ENCODE measurements at regions not wholly inside any gene's neighbourhood (a gene's known extent, or its start where the extent isn't known, plus 50 kb on each side); places are given as distances from the start of the nearest gene placed in this dataset.
"Not testable (repeated sequence)": the region's sequence is repeated elsewhere in the genome, so short reads cannot be mapped to it uniquely, and the experiment has no call there.

DNA sequence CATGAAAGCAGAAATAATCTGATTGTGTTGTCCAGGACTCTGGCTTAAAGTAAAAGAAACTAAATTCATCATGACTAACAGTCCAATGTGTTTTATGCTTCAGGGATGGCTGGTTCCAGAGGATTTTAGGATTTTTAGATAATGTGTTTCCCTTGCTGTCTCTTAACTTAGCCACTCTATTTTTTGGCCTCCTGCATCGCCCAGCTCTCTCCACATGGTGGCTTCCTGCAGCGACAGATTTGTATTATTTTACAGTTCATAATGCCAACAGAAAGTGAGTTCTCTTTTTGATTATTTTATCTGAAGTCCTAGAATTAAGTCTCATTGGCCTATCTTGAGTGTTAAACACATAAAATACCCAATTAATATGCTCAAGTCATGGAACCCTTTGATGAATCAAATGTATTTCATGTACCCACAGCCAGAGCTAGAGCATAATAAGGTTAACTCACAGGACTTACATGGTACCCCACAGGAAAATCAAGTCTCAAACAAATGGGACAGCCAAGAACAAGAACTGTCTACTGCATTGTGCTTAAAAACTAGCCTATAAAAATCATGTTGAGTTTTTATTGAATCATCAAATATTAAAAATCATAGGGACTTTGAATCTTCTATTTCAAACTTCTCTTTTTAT is 582.5 kb downstream of the DOK5 start:
- no peak for DNase-seq

- DNase-seq, result no peak
Measured at GRCh38 chr20:55054453-55054852, 579.1 kb downstream of the DOK5 start.

DNA sequence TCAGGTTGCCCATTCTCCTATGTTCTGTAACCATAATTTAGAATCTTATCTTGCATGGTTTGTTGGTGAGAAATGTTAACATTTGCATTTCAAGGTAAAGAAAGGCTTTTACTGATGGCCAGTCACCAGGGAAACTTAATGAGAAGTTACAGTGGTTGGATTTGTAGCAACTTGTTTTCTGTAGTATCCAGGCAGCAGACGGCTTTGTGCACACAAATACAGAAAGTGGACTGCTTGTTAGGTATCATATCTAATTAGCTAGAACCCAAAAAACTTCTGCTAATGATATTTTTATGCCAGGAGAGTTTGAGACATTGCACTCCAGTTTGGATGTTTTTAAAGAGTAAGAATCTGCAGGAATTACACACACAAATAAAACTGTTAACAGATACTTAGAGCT is 578.0 kb downstream of the DOK5 start:
- no peak for DNase-seq

DNA sequence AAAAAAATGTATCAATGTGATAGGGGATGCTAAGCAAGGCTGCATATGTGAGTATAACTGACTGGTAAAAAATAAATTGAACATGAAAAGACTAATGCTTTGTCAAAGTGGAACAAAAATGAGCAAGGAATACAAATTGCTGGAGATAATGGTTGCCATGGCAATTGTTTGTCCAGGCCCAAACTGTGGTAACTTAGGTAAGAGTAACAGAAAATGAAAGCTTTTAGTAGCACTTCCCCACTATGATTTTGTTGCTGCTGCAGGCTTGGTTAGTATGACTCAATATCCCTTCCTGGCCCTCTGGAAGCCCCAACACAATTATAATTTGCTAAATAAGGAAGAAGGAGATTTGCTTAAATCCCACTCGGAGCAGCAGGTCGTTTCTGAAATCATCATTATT is 577.1 kb downstream of the DOK5 start:
- DNase-seq, result no peak

DNA sequence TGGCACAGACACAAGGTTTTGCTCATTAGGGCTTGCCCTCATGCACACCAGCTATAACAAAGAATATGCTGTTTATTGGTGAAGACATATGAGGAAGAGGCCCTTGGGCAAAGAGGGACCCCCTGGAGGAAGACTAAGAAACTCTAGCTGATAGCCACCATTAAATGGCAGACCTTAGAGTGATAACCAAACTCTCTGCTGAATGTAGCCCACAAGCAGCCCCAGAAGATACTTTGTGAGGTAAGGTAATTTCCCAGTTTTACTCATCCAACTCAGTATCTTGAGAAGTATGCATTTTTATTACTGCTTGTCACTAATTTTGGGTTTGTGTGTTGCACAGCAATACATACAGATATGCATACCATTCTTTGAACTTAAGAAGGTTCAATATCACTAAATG is 563.3 kb downstream of the DOK5 start:
- no peak for DNase-seq

- DNase-seq, result no peak
Measured at GRCh38 chr20:55031971-55032370, 556.6 kb downstream of the DOK5 start.

- DNase-seq, result no peak
Measured at GRCh38 chr20:55014766-55015165, 539.4 kb downstream of the DOK5 start.

DNA sequence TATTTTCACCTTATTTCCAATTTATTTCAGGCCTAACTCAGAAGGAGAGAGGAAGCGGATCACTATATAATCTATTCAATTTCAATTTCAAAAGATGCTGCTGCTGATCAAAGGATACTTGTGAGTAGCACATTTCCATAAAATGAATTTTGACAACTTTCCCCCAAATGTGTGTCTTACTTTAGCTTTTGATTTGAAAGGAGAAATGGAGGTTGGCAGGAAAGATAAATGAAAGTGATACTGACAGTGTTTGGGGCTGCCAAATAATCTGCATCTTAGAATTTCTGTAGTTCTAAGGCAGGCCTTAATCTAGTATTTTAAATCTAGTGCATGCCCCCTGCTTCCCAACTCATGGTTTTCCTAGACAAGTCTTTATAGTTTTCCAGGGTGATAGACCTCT is 535.4 kb downstream of the DOK5 start:
- no peak for DNase-seq

DNA sequence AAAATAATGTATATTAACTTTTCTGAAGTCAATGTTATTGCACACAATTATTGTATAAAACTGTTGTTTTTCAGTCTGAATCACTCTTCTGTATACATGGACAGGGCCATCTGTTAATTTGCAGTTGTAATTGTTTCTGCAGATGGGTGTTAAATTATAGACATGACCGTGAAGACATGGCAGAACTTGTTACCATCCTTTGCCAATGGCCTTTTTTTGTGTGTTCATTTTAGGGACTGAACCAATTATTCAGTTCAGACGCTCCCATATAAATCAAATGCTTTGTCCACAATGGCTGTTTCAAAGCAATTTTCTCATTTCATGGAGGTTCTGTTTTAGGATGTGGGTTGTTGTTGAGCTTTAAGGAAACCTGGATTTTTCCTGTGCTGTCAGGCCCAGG is 533.7 kb downstream of the DOK5 start:
- no peak for DNase-seq

DNA sequence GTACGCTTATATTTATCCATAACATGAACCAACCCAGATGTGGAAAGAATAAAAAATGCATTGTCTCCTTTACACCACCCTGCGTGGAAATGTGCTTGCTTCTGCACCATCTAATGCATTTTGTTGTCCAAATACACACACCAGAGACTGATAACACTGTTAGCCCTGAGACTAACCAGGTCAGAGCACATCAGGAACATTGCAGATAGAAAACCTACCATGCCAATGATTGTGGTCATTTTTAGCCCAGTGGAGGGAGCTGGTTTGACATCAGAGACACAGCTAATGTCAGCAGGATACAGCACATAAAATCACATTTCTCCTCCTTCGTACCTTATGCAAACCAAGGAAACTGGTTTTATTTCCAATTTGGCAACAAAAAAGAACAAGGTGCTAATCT is 528.7 kb downstream of the DOK5 start:
- DNase-seq, result no peak

- DNase-seq, result no peak
Measured at GRCh38 chr20:54995553-54995952, 520.2 kb downstream of the DOK5 start.

- DNase-seq, result no peak
Measured at GRCh38 chr20:54995011-54995410, 519.6 kb downstream of the DOK5 start.

DNA sequence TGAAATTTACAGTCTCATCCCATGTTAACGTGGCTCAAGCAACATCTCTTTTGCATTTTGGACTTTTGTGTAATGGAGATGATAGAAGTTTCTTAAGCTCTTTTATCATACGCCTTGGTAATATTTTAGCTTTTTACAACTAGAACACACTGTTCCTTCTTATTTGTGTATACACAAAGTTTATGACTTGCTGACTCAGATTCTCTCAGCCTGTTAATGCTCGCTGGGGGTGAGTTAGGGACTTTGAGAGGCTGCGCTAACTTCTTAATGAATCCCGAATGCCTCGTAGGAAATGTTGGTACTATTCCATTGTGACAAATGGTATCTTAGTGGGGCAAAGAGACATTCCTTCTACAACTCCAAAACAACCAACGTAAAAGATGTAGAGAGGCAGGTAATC is 509.7 kb downstream of the DOK5 start:
- no peak for DNase-seq

DNA sequence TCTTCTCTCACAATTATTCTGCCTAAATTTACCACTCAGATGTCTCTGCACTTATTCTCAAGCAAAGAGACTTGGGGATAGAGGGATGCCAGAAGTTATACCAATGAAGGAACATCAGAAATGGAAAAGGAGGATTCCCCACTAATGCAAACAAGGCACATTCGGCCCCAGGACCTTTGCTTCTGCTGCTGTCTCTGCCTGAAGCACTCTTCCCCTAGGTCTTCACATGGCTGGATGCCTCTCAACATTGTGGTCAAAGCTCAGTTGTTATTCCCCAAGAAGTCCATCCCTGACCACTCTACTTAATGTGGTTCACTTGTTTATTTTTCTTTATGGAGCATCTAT is 508.7 kb downstream of the DOK5 start:
- no peak for DNase-seq

DNA sequence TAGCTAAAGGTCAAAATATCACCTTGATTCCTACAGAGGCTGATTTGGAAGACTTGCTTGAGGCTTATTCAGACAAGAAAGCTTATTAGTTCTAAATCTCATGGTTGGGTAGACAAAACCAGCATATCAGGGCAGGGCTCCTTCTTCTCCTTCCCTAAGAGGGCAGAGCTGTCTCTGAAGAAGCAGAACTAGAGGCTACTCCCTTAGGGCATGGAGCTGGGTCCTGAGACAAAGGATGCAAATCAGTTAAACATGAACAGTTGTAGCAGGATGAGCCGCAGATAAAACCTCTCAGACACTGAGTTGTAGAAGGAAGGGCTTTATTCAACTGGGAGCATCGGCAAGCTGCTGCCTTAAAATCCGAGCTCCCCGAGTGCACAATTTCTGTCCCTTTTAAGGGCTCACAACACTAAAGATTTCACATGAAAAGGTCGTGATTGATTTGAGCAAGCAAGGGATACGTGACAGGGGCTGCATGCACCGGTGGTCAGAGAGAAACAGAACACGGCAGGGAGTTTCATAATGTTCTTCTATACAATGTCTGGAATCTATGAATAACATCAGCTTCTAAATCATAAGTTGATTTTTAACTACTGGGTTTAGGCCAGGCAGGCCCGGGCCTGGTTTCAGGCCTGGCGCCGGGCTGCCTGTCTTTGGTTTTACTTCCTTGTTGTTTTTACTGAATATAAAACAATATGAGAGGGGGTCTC is 508.2 kb downstream of the DOK5 start:
- DNase-seq, result not testable (repeated sequence)

DNA sequence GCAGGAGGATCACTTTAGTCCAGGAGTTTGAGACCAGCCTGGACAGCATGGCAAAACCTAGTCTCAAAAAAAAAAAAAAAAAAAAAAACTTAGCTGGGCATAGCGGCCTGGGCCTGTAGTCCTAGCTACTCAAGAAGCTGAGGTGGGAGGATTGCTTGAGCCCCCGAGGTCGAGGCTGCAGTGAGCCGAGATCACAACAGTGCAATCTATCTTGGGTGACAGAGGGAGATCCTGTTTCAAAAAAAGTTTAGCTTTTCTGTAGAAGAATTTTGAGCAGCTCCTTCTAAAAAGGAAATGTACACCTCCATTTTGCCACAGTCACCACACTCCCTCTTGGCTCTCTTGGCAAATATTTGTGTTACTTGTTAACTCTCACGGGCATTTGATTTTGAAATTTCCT is 505.8 kb downstream of the DOK5 start:
- no peak for DNase-seq

DNA sequence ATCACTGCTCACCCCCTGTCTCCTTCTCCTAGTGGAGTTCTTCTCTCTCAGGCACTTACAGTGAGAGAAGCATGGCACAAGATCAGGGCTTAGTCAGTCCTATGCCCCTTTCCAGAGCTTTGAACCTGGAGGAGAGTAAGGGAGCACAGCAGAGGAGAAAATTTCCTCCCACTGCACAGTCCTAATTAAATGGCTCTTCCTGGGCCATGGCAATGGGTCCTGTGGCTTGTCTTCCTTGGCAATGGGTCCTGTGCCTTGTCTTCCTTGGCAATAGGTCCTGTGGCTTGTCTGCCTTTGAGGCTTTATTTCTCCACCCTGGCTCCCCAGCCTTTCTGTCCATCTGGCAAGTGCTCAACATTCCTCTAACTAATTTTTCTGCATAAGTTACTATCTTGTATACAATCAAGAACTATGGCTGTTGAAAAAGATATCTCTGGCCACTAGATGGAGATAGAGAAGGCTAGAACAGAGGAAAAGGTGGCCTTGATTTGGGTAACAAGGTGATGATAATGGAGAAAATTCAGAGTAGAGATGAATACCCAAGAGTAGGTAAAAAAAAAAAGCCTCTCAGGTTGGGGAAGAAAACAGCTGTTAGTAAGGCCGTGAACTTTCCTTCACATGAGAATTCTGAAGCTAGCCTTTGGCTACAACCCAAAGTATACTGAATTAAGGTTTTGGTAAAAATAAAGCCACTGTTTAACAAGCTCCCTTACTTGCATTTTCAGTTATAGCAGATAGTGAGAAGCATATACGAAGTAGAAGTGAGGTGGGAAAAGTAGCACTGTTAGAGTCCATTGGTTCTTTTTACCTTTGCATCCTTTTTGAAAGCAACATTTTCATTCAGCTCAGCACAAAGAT is 504.9 kb downstream of the DOK5 start:
- DNase-seq, result no peak

- no peak for DNase-seq
Measured at GRCh38 chr20:54950304-54950703, 474.9 kb downstream of the DOK5 start.

- no peak for DNase-seq
Measured at GRCh38 chr20:54941666-54942065, 466.3 kb downstream of the DOK5 start.

DNA sequence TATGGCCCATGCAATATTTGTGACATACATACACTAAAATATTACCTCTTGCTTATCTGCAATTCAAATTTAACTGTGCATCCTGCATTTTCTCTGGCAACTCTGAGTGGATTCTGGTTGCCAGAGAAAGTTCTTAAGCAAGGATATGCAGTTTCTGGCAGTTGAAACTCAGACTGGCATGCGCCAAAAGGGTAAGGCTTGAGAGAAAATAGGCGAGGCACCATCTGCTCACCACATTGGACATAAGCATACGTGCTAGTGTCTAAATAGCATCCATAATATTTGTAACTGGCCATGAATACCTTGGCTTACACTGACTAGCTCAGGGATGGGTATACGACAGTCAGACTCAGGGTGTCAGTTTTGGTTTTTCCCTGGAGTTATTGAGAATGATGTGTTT is 465.1 kb downstream of the DOK5 start:
- DNase-seq, result no peak

DNA sequence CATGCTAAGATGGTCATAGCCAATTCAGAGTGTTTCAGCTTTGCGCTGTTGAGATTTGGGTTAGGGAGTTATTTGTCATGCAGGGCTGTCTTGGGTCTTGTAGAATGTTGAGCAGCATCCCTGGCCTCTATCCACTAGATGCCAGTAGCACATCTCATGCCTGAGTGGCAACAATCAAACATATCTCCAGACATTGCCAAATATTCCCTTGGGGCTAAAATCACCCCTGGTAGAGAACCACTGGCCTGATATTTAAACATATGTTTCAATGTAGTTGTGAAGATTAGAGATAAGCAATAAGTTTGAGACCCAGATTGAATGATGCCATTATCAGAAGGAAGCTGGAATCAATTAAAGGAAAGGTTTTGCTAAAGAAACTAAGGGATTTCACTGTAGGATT is 463.3 kb downstream of the DOK5 start:
- no peak for DNase-seq

- DNase-seq, result no peak
Measured at GRCh38 chr20:54933212-54933904, 458.0 kb downstream of the DOK5 start.

- no peak for DNase-seq
Measured at GRCh38 chr20:54929191-54929590, 453.8 kb downstream of the DOK5 start.

Data from right kidney (tissue), 1 donor.